ENCODE measurements at regions not wholly inside any gene's neighbourhood (a gene's known extent, or its start where the extent isn't known, plus 50 kb on each side); places are given as distances from the start of the nearest gene placed in this dataset.

- no peak for DNase-seq
Observed at GRCh38 chr5:103617913-103618312, 55.3 kb upstream of the NUDT12 start.

- DNase-seq, result no peak
Observed at GRCh38 chr5:103617090-103617489, 54.5 kb upstream of the NUDT12 start.

GRCh38 chr5:103612545-103612944 lies 50.0 kb upstream of the NUDT12 start:
- no peak for DNase-seq

All from activated CD4-positive, CD25-positive, alpha-beta regulatory T cell treated with anti-CD3 and anti-CD28 coated beads, Interleukin-2, amount 50 U/mL, for 72 hours (primary cell).